NCI-H460 (cell line): ENCODE measurements at regions not wholly inside any gene's neighbourhood (a gene's known extent, or its start where the extent isn't known, plus 50 kb on each side); places are given as distances from the start of the nearest gene placed in this dataset.
"Not testable (repeated sequence)": the region's sequence is repeated elsewhere in the genome, so short reads cannot be mapped to it uniquely, and the experiment has no call there.

Experiments
- DNase-seq: peaks from one replicate; pipeline ENCODE4 v3.0.0-alpha.2; 2016; ENCODE audit warnings: low read depth; ENCODE audit errors: extremely low read depth

DNA sequence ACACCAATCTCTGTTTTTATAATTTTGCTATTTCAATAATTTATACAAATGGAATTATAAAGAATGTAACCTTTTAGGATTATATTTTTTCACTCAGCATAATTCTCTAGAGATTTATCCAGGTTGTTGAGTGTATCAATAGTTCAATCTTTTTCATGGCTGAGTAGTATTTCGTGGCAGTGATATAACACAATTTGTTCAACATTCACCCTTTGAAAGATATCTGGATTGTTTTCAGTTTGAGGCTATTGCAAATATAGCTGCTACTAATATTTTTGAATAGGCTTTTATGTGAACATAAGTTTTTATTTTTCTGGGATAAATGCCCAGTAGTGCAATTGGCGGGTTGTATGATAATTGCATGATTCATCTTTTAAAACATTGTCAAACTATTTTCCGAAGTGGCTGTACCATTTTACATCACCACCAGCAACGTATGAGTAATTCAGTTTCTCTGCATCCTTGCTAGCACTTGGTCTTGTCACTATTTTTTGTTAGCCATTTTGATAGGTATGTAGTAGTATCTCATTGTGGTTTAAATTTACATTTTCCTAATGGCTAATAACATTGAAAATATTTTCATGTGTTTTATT, 55.6 kb upstream of the ABCD3 start:
- DNase-seq = no peak

- DNase-seq = no peak
These were observed 59.3 kb upstream of the ABCD3 start for GRCh38 chr1:94358630-94359599.

DNA sequence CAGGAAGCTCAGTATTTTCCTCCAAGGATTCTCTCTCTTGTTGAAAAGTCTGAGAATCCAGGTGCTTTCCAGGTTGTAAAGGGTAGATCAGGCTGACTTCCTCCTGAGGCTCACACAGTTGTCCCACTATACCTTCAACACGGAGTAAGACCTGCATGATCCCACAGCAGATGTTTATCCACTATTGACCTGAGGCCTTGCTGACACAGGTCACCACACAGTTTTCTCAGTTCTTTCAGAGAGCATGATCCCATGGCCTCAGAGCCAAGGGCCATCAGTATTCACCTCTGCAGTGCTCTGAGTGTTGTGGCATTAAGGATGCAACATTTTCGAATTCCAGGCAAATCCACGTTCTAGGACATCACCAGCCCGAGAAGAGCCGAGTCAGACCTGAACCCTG, 60.5 kb upstream of the ABCD3 start:
- DNase-seq = no peak

DNA sequence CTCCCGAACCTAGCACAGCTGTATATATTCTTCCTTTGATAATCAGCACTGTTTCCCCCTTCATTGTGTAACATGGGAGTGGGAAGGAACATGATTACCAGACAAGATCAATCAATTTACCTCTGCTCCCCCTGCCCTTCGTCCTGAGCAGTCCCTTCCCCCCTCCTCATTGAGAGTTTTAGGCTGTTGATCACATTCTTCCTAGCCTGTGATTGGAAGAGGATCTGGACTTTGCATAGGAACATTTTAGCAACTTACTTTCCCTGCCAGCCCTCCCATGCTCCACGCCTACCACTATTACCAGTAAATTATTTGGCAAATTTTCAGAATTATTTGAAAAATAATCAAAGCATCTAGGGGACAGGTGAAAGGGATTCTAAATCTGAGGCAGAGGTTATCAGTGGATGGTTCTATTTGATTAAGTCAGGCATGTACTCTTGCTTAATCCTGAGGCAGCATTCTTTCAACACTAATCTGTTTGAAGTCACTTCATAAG, 62.7 kb upstream of the ABCD3 start:
- DNase-seq = no peak

DNA sequence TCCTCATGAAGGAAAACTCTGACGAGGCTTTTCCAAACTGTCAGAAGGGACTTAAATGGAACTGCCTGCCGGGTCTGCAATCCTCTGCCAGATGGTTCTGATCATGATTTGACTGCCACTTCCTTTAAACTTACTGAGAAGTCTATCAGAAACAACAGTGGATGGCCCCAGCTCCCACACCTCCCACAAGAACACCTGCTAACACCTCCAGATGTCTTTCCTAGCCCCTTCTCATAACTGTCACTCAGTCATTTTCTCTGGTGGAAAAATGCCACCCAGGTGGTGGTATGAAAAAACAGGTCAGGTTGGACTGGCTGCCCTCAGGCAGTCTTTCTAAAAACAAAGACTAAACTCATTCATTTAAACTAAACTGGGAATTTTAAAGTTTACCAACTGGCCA, 66.7 kb upstream of the ABCD3 start:
- DNase-seq = no peak

- no peak for DNase-seq
These were observed 67.8 kb upstream of the ABCD3 start for GRCh38 chr1:94350350-94350924.

GRCh38 chr1:94349853-94350252, 68.3 kb upstream of the ABCD3 start:
- no peak for DNase-seq

- not testable (repeated sequence) for DNase-seq
These were observed 69.8 kb upstream of the ABCD3 start for GRCh38 chr1:94348386-94348785.

DNA sequence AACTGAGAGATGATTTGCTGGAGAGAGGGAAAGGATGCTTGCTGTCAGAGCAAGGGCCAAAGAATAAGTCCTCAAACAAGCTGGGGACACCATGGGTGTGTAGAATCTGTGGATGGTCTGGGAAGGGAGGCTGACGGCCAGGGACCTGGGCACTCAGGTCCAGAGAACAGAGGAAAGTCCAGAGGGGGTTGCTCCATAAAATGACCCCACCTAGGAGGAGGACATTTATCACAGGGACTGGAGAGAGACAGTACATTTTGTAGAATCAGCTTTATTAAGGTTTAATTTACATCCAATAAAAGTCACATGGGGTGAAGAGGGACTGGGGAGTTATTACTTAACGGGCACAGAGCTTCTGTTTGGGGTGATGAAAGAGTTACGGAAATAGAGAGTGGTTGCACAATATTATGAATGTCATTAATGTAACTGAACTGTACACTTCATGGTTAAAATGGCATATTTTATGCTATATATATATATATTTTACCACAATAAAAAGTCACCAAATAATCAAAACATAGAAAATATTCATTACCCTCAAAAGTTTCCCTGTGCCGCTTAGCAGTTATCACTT, 73.0 kb upstream of the ABCD3 start:
- DNase-seq = no peak

DNA sequence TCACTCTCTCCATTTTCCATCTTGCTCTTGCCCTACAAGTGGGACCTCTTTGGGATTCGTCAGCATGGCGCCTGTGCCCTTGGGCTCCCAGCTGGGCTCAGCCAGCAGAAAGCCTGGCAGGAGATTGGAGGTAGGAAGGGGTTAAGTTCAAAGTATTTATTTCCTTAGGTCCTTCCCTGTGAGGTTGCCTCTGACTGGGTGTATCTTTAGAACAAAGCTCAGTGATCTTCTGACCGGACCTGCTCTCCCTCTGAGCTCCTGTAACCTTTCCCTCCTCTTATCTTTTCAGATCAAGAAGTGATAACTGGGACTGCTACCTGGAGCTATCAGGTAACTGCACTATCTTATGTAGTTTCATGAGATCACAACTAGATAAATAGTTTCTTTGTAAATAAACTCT, 75.8 kb upstream of the ABCD3 start:
- DNase-seq = no peak

GRCh38 chr1:94339206-94339927, 78.8 kb upstream of the ABCD3 start:
- no peak for DNase-seq

GRCh38 chr1:94336991-94337390, 81.2 kb upstream of the ABCD3 start:
- DNase-seq = no peak

DNA sequence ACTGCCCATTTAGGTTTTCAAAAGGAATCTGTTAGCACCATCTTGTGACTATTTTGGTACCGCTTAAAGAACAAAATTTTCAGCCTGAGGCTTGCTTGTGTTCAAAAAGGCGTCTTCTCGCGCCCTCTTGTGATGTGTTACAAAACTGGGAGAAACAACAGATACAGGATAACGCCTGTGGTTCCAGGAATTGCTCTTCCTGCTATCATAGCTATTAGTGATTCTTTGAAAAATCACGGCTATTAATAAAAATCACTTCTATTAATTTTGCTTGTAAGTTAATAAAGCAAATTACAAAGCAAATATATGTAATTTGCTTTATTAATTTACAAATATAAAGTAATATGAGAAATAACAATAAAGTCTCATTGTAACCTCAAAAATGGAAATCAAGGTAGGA, 82.2 kb upstream of the ABCD3 start:
- DNase-seq = peak; percentile 84

GRCh38 chr1:94335447-94335846, 82.7 kb upstream of the ABCD3 start:
- DNase-seq = no peak

GRCh38 chr1:94334764-94335163, 83.4 kb upstream of the ABCD3 start:
- no peak for DNase-seq

DNA sequence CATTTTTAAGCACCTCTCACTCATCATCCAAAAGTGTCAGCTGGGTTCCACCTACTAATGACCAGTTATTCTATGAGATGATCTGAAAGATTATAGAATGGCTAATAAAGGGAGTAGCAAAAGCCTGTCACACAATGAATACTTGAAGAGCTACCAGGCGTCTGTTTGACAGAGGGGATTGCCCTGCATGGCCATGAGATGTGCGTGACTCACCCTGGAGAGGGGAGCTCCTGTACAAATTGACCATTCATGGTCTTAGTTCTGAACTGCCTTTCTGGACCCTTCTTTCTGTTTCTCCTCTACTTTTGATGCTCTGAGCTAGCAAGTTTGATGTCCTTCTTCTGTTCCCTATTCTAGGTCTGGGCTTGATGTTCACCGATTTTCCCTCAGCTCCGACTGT, 85.2 kb upstream of the ABCD3 start:
- no peak for DNase-seq

DNA sequence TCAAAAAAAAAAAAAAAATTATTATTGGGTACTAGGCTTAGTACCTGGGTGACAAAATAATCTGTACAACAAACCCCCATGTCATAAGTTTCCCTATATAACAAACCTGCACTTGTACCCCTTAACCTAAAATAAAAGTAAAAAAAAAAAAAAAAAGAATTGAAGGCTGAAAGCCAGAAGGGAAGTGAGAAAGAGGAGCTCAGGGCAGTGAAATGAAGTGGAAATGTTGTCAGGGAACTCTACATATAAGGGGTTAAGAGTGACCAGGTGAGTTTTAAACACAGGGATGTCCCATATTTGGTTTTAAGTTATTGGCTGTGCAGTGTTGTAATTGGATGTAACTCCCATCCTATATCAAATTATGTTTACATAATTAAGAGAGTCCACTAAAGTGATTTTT, 85.7 kb upstream of the ABCD3 start:
- no peak for DNase-seq

GRCh38 chr1:94329986-94330385, 88.2 kb upstream of the ABCD3 start:
- no peak for DNase-seq

DNA sequence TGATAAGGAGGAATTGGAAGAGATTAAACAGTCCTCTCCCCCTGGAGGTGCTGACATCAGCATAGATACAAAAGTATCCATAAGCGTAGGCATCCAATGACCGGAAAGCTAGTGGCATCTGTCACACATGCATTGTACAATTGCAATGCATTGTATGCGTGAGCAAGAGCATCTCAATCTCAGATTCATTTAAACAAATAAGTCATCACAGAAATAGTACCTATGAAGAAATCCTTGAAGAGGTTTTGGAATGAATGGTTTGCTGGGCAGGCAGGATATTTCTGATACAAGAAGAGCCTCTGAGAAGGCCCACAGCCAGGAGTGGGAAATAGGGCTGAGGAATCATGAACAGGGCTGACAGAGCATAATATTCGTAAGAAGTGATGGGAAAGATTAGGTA, 88.9 kb upstream of the ABCD3 start:
- no peak for DNase-seq

GRCh38 chr1:94327001-94327690, 89.8 kb upstream of the ARHGAP29 start:
- peak; percentile 43 for DNase-seq
